Effector memory CD8-positive, alpha-beta T cell (primary cell): ENCODE measurements at regions not wholly inside any gene's neighbourhood (a gene's known extent, or its start where the extent isn't known, plus 50 kb on each side); places are given as distances from the start of the nearest gene placed in this dataset.

Experiments
- ATAC-seq: fragments of 150-1000 bp; cut with Tn5 transposase; replicated peaks from 2 replicates; pipeline ENCODE4 v1.10.0; 2021; ENCODE audit warnings: mild to moderate bottlenecking, moderate library complexity
- DNase-seq, 3 experiments: peaks; one replicate each; pipeline ENCODE4 v3.0.0; 2021
- H3K27ac Mint-ChIP-seq, 2 donors: one replicate each; pipeline ENCODE4 v1.8.0; 2022; ENCODE audit warnings: mild to moderate bottlenecking in 2 of 2, mixed read lengths in 2 of 2, moderate library complexity in 2 of 2
- H3K27me3 Mint-ChIP-seq, 2 donors: one replicate each; pipeline ENCODE4 v1.8.0; 2022; ENCODE audit warnings: mixed read lengths in 2 of 2
- H3K36me3 Mint-ChIP-seq: one replicate; pipeline ENCODE4 v1.8.0; 2022; ENCODE audit warnings: mild to moderate bottlenecking, moderate library complexity, mixed read lengths; ENCODE audit not compliant: insufficient read depth
- H3K4me1 Mint-ChIP-seq, 2 donors: one replicate each; pipeline ENCODE4 v1.8.0; 2022; ENCODE audit warnings: low read depth in 2 of 2, mixed read lengths in 2 of 2
- H3K4me3 Mint-ChIP-seq, 2 donors: one replicate each; pipeline ENCODE4 v1.8.0; 2022; ENCODE audit warnings: mild to moderate bottlenecking in 2 of 2, mixed read lengths in 2 of 2, moderate library complexity in 2 of 2
- H3K9me3 Mint-ChIP-seq, 2 donors: one replicate each; pipeline ENCODE4 v1.8.0; 2022; ENCODE audit warnings: mixed read lengths in 2 of 2

- H3K4me1 Mint-ChIP-seq = no peaks in the 10 kb centered on the region
- no peaks in the 10 kb centered on the region for H3K36me3 Mint-ChIP-seq
- H3K9me3 Mint-ChIP-seq = peaks cover 2 to 7% of the 10 kb centered on the region in 2 donors
- no peaks in the 10 kb centered on the region for H3K27me3 Mint-ChIP-seq
- no peak for DNase-seq
- ATAC-seq = no peak
- no peak overlapping the region for H3K27ac Mint-ChIP-seq
- H3K4me3 Mint-ChIP-seq = no peak overlapping the region
Measured at GRCh38 chr1:219483530-219483929, 129.4 kb downstream of the ZC3H11B start.

- Mint-ChIP-seq H3K36me3 (no peaks in the 10 kb centered on the region), H3K4me3 (no peak overlapping the region), H3K27me3 (no peaks in the 10 kb centered on the region), H3K27ac (no peak overlapping the region), H3K9me3 (peaks cover 0 to 2% of the 10 kb centered on the region in 2 donors), H3K4me1 (no peaks in the 10 kb centered on the region)
- no peak for DNase-seq
- no peak for ATAC-seq
Measured at GRCh38 chr1:219480011-219480410, 132.9 kb downstream of the ZC3H11B start.

- H3K36me3 Mint-ChIP-seq = no peaks in the 10 kb centered on the region
- no peaks in the 10 kb centered on the region for H3K4me1 Mint-ChIP-seq
- no peak overlapping the region for H3K27ac Mint-ChIP-seq
- peaks cover 0 to 3% of the 10 kb centered on the region in 2 donors for H3K9me3 Mint-ChIP-seq
- no peaks in the 10 kb centered on the region for H3K27me3 Mint-ChIP-seq
- no peak overlapping the region for H3K4me3 Mint-ChIP-seq
- ATAC-seq = no peak
- no peak for DNase-seq
Measured at GRCh38 chr1:219478811-219479210, 134.1 kb downstream of the ZC3H11B start.

GRCh38 chr1:219477861-219478260, 135.0 kb downstream of the ZC3H11B start:
- Mint-ChIP-seq H3K36me3 (no peaks in the 10 kb centered on the region), H3K27me3 (no peaks in the 10 kb centered on the region), H3K4me3 (no peak overlapping the region), H3K9me3 (peaks cover 0 to 3% of the 10 kb centered on the region in 2 donors), H3K27ac (no peak overlapping the region), H3K4me1 (no peaks in the 10 kb centered on the region)
- no peak for DNase-seq
- no peak for ATAC-seq

GRCh38 chr1:219476716-219477115, 136.2 kb downstream of the ZC3H11B start:
- H3K4me3 Mint-ChIP-seq = no peak overlapping the region
- H3K27ac Mint-ChIP-seq = no peak overlapping the region
- no peaks in the 10 kb centered on the region for H3K36me3 Mint-ChIP-seq
- H3K9me3 Mint-ChIP-seq = peaks cover 0 to 3% of the 10 kb centered on the region in 2 donors
- H3K27me3 Mint-ChIP-seq = no peaks in the 10 kb centered on the region
- ATAC-seq (no peak), DNase-seq (no peak)
- no peaks in the 10 kb centered on the region for H3K4me1 Mint-ChIP-seq

GRCh38 chr1:219476116-219476515, 136.8 kb downstream of the ZC3H11B start:
- no peaks in the 10 kb centered on the region for H3K27me3 Mint-ChIP-seq
- H3K27ac Mint-ChIP-seq = no peak overlapping the region
- H3K36me3 Mint-ChIP-seq = no peaks in the 10 kb centered on the region
- ATAC-seq (no peak), DNase-seq (no peak)
- H3K4me1 Mint-ChIP-seq = no peaks in the 10 kb centered on the region
- H3K4me3 Mint-ChIP-seq = no peak overlapping the region
- H3K9me3 Mint-ChIP-seq = peaks cover 0 to 3% of the 10 kb centered on the region in 2 donors

GRCh38 chr1:219472596-219472995, 140.3 kb downstream of the ZC3H11B start:
- DNase-seq = no peak
- Mint-ChIP-seq H3K4me3 (no peak overlapping the region), H3K4me1 (no peaks in the 10 kb centered on the region), H3K27ac (no peak overlapping the region), H3K9me3 (peaks cover 0 to 1% of the 10 kb centered on the region in 2 donors), H3K36me3 (no peaks in the 10 kb centered on the region), H3K27me3 (no peaks in the 10 kb centered on the region)
- no peak for ATAC-seq

- DNase-seq (no peak), ATAC-seq (no peak)
- H3K27me3 Mint-ChIP-seq = no peaks in the 10 kb centered on the region
- H3K4me3 Mint-ChIP-seq = no peak overlapping the region
- no peaks in the 10 kb centered on the region for H3K9me3 Mint-ChIP-seq
- no peaks in the 10 kb centered on the region for H3K4me1 Mint-ChIP-seq
- H3K27ac Mint-ChIP-seq = no peak overlapping the region
- no peaks in the 10 kb centered on the region for H3K36me3 Mint-ChIP-seq
Measured at GRCh38 chr1:219467524-219467923, 145.4 kb downstream of the ZC3H11B start.

- no peaks in the 10 kb centered on the region for H3K9me3 Mint-ChIP-seq
- ATAC-seq (no peak), DNase-seq (no peak)
- no peak overlapping the region for H3K27ac Mint-ChIP-seq
- no peaks in the 10 kb centered on the region for H3K27me3 Mint-ChIP-seq
- H3K4me3 Mint-ChIP-seq = no peak overlapping the region
- no peaks in the 10 kb centered on the region for H3K36me3 Mint-ChIP-seq
- no peaks in the 10 kb centered on the region for H3K4me1 Mint-ChIP-seq
Measured at GRCh38 chr1:219466766-219467165, 146.1 kb downstream of the ZC3H11B start.

GRCh38 chr1:219465212-219466093, 147.5 kb downstream of the ZC3H11B start:
- no peaks in the 10 kb centered on the region for H3K9me3 Mint-ChIP-seq
- H3K4me1 Mint-ChIP-seq = no peaks in the 10 kb centered on the region
- H3K27ac Mint-ChIP-seq = no peak overlapping the region
- no peak for DNase-seq
- H3K4me3 Mint-ChIP-seq = no peak overlapping the region
- no peaks in the 10 kb centered on the region for H3K36me3 Mint-ChIP-seq
- ATAC-seq = no peak
- no peaks in the 10 kb centered on the region for H3K27me3 Mint-ChIP-seq

GRCh38 chr1:219463636-219464035, 149.3 kb downstream of the ZC3H11B start:
- H3K27me3 Mint-ChIP-seq = no peaks in the 10 kb centered on the region
- H3K36me3 Mint-ChIP-seq = no peaks in the 10 kb centered on the region
- DNase-seq (no peak), ATAC-seq (no peak)
- no peaks in the 10 kb centered on the region for H3K4me1 Mint-ChIP-seq
- no peak overlapping the region for H3K4me3 Mint-ChIP-seq
- H3K9me3 Mint-ChIP-seq = no peaks in the 10 kb centered on the region
- H3K27ac Mint-ChIP-seq = no peak overlapping the region

- Mint-ChIP-seq H3K36me3 (no peaks in the 10 kb centered on the region), H3K4me3 (no peak overlapping the region), H3K27ac (no peak overlapping the region), H3K27me3 (no peaks in the 10 kb centered on the region), H3K4me1 (no peaks in the 10 kb centered on the region), H3K9me3 (no peaks in the 10 kb centered on the region)
- DNase-seq (no peak), ATAC-seq (no peak)
Measured at GRCh38 chr1:219461981-219462400, 150.9 kb downstream of the ZC3H11B start.

- H3K27ac Mint-ChIP-seq = no peak overlapping the region
- no peaks in the 10 kb centered on the region for H3K4me1 Mint-ChIP-seq
- ATAC-seq = no peak
- H3K27me3 Mint-ChIP-seq = no peaks in the 10 kb centered on the region
- H3K36me3 Mint-ChIP-seq = no peaks in the 10 kb centered on the region
- DNase-seq = no peak
- no peaks in the 10 kb centered on the region for H3K9me3 Mint-ChIP-seq
- H3K4me3 Mint-ChIP-seq = no peak overlapping the region
Measured at GRCh38 chr1:219460896-219461815, 151.7 kb downstream of the ZC3H11B start.
